WI38 (cell line): ENCODE measurements at regions not wholly inside any gene's neighbourhood (a gene's known extent, or its start where the extent isn't known, plus 50 kb on each side); places are given as distances from the start of the nearest gene placed in this dataset.

Experiments
- H3K4me3 ChIP-seq: 2 replicates; pipeline ENCODE4 v1.5.1; 2011; ENCODE audit warnings: low read depth, mild to moderate bottlenecking, control low read depth, low read length
- TF ChIP-seq, protein P1 (sequence below): IDR thresholded peaks from 2 replicates; pipeline ENCODE4 v1.5.1; 2012; ENCODE audit warnings: low read depth, mild to moderate bottlenecking, control low read depth, low read length

GRCh38 chr1:73953586-73953985, 244.4 kb downstream of the LRRIQ3 start:
- TF ChIP-seq, protein P1, sequence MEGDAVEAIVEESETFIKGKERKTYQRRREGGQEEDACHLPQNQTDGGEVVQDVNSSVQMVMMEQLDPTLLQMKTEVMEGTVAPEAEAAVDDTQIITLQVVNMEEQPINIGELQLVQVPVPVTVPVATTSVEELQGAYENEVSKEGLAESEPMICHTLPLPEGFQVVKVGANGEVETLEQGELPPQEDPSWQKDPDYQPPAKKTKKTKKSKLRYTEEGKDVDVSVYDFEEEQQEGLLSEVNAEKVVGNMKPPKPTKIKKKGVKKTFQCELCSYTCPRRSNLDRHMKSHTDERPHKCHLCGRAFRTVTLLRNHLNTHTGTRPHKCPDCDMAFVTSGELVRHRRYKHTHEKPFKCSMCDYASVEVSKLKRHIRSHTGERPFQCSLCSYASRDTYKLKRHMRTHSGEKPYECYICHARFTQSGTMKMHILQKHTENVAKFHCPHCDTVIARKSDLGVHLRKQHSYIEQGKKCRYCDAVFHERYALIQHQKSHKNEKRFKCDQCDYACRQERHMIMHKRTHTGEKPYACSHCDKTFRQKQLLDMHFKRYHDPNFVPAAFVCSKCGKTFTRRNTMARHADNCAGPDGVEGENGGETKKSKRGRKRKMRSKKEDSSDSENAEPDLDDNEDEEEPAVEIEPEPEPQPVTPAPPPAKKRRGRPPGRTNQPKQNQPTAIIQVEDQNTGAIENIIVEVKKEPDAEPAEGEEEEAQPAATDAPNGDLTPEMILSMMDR: no peak

GRCh38 chr1:73953186-73953585, 244.8 kb downstream of the LRRIQ3 start:
- TF ChIP-seq, protein P1: no peak
- no peak overlapping the region for H3K4me3 ChIP-seq

More at GRCh38 chr1:73953586-73953985, 244.4 kb downstream of the LRRIQ3 start:
- H3K4me3 ChIP-seq: no peak overlapping the region

- TF ChIP-seq, protein P1: no peak
- no peak overlapping the region for H3K4me3 ChIP-seq
Measured at GRCh38 chr1:73948055-73948454, 249.9 kb downstream of the LRRIQ3 start.

GRCh38 chr1:73947009-73947408, 251.0 kb downstream of the LRRIQ3 start:
- H3K4me3 ChIP-seq: no peak overlapping the region
- TF ChIP-seq, protein P1: no peak

DNA sequence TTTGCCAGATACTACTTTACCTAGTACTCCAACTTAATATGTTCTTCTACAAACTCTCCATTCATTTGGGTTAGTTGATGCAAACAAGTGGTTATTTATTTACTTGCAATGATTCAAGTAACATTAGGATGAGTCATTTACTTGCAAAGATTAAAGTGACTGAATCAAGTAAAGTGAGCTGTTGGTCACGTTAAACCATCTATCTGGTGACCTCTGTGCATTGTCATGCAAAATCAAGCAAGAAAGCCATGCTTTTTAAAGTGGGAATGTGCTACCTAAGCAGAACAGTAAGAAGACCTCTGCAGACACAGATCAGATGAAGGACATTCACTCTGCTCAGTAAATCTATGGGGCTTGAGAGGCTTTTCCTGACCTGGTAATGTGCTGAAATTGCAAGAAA, 254.7 kb downstream of the LRRIQ3 start:
- TF ChIP-seq, protein P1: no peak
- no peak overlapping the region for H3K4me3 ChIP-seq

GRCh38 chr1:73930293-73930692, 267.7 kb downstream of the LRRIQ3 start:
- no peak overlapping the region for H3K4me3 ChIP-seq
- TF ChIP-seq, protein P1: no peak

DNA sequence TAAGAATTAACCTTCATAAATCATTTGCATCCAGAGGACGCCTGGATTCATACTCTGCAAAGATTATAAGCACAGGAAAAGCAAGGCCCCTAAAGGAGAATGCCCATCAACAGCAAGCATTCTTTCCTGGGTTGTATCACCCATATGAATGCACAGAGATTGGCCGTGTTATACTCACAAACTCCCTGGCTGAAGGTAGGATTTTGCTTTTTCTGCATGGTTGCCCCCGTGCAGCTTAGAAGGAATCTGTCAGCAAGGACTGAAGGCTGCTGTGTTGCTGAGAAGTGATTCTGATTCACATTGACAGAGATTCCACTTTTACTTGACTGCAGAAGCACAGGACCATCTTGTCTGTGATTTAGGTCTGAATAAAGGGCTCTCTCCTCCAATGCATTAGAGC, 283.0 kb downstream of the LRRIQ3 start:
- TF ChIP-seq, protein P1: no peak
- no peak overlapping the region for H3K4me3 ChIP-seq
